ENCODE measurements at regions not wholly inside any gene's neighbourhood (a gene's known extent, or its start where the extent isn't known, plus 50 kb on each side); places are given as distances from the start of the nearest gene placed in this dataset.

DNA sequence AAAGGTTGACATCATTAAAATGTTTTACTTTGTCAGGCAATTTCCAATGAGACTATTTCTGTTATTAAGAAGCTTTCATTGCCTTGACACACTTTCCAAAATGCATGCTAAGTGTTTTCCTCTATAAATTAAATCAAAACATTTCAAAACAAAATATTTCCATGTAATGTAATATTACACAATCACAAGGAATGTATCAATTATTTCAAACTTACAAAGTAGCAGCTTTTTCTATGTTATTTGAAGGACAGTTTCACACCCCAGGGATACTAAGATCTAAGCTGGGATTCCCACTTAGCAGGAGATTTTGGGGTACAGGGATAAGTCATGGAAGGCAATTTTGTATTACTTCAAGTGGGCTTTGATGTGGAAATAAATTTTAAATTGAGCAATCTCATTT is 144.9 kb downstream of the FOXG1 start:
- no peak for ATAC-seq
- Mint-ChIP-seq H3K4me3 (no peak overlapping the region), H3K27ac (no peak overlapping the region)

GRCh38 chr14:28913056-28913455 is 146.5 kb downstream of the FOXG1 start:
- Mint-ChIP-seq H3K27ac (no peak overlapping the region), H3K4me1 (no peaks in the 10 kb centered on the region), H3K9me3 (no peaks in the 10 kb centered on the region)

More for the DNA sequence above, 144.9 kb downstream of the FOXG1 start:
- H3K36me3 Mint-ChIP-seq, result no peaks in the 10 kb centered on the region
- no peaks in the 10 kb centered on the region for H3K4me1 Mint-ChIP-seq
- H3K9me3 Mint-ChIP-seq, result no peaks in the 10 kb centered on the region
- no peaks in the 10 kb centered on the region for H3K27me3 Mint-ChIP-seq

DNA sequence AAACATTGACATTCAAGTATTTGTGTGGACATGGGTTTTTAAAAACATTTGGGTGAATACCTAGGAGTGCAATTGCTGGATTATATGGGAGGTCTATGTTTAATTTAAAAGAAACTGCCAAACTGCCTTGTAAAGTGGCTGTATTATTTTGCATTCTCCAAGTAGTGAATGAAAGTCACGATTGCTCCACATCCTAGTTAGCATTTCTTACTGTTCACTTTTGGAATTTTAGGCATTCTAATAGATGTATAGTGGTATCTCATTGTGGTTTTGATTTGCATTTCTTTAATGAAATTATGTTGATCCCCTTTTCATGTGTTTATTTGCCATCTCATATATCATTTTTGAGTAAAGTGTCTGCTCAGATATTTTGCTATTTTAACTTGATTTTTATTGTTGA is 159.5 kb downstream of the FOXG1 start:
- H3K36me3 Mint-ChIP-seq, result no peaks in the 10 kb centered on the region
- no peak for ATAC-seq
- no peak overlapping the region for H3K4me3 Mint-ChIP-seq
- no peaks in the 10 kb centered on the region for H3K4me1 Mint-ChIP-seq
- peaks cover 9% of the 10 kb centered on the region for H3K9me3 Mint-ChIP-seq
- no peaks in the 10 kb centered on the region for H3K27me3 Mint-ChIP-seq
- no peak overlapping the region for H3K27ac Mint-ChIP-seq

More at GRCh38 chr14:28913056-28913455, 146.5 kb downstream of the FOXG1 start:
- H3K27me3 Mint-ChIP-seq, result no peaks in the 10 kb centered on the region
- H3K36me3 Mint-ChIP-seq, result no peaks in the 10 kb centered on the region
- H3K4me3 Mint-ChIP-seq, result no peak overlapping the region
- ATAC-seq, result no peak

DNA sequence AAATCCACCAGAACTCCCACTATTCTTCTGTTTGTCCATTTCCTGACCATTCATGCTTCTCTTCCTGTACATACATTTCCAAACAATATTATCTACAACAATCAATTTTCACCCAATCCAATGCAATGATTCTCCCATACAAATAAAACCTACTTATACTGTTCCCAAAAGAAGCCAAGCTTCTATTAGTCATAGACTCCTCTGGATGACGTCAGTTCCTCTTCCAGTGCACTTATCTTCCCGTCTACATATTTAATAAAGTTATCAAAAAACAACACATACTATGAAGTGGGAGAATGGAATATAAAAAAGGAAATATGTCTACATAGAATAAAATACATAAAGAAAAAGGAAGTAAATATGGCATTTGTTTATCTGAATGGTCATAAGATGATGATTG is 165.4 kb downstream of the FOXG1 start:
- no peaks in the 10 kb centered on the region for H3K4me1 Mint-ChIP-seq
- H3K36me3 Mint-ChIP-seq, result no peaks in the 10 kb centered on the region
- H3K4me3 Mint-ChIP-seq, result no peak overlapping the region
- H3K27me3 Mint-ChIP-seq, result no peaks in the 10 kb centered on the region
- ATAC-seq, result no peak
- H3K27ac Mint-ChIP-seq, result no peak overlapping the region
- H3K9me3 Mint-ChIP-seq, result peaks cover 21% of the 10 kb centered on the region

- H3K36me3 Mint-ChIP-seq, result no peaks in the 10 kb centered on the region
- ATAC-seq, result no peak
- H3K4me1 Mint-ChIP-seq, result no peaks in the 10 kb centered on the region
- no peaks in the 10 kb centered on the region for H3K27me3 Mint-ChIP-seq
- no peak overlapping the region for H3K4me3 Mint-ChIP-seq
- no peak overlapping the region for H3K27ac Mint-ChIP-seq
- peaks cover 19% of the 10 kb centered on the region for H3K9me3 Mint-ChIP-seq
Observed at GRCh38 chr14:28936601-28937000, 170.0 kb downstream of the FOXG1 start.

DNA sequence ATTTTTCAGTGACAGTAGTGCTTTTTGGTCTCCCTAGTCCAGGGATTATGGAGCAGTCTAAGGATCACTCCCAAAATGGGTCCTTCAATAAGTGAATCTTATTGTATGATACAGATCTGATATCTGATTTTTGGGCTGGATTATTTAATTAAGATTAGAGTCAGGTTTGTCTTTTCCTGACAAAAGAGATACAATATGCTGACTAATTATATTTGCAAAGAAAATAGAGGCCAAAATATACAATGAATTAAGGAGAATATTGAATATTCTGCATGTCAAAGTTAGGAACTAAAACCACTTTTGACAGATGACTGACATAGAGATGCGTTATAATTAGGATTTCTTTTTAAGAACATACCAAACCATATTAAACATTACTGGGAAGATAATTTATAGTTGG is 175.2 kb downstream of the FOXG1 start:
- no peak overlapping the region for H3K27ac Mint-ChIP-seq
- H3K9me3 Mint-ChIP-seq, result peaks cover under 1% of the 10 kb centered on the region
- H3K27me3 Mint-ChIP-seq, result no peaks in the 10 kb centered on the region
- ATAC-seq, result no peak
- no peaks in the 10 kb centered on the region for H3K36me3 Mint-ChIP-seq
- H3K4me3 Mint-ChIP-seq, result no peak overlapping the region
- no peaks in the 10 kb centered on the region for H3K4me1 Mint-ChIP-seq

DNA sequence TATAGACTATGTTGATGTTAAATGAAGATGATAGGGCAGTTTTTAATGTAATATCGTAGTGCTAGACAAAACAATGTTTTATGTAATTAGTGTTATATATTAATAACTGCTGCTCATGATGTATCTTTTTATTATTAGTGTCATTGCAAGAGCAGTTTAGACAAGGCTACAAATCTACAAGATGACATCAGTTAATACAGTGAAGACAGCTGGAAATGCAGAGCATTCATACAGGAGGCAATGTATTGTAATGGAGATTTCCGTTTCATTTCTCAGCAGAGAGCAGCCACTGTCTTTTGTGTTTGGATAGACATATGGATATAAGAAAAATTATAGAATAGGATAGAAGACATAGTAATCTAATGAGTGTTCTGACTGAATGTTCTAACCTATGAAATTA is 178.0 kb downstream of the FOXG1 start:
- Mint-ChIP-seq H3K4me3 (no peak overlapping the region), H3K4me1 (no peaks in the 10 kb centered on the region), H3K27me3 (no peaks in the 10 kb centered on the region), H3K36me3 (no peaks in the 10 kb centered on the region), H3K9me3 (peaks cover 2% of the 10 kb centered on the region), H3K27ac (no peak overlapping the region)
- no peak for ATAC-seq

GRCh38 chr14:28946267-28946666 is 179.7 kb downstream of the FOXG1 start:
- Mint-ChIP-seq H3K4me3 (no peak overlapping the region), H3K27me3 (no peaks in the 10 kb centered on the region), H3K4me1 (no peaks in the 10 kb centered on the region), H3K27ac (no peak overlapping the region), H3K36me3 (no peaks in the 10 kb centered on the region), H3K9me3 (peaks cover 2% of the 10 kb centered on the region)
- ATAC-seq, result no peak

GRCh38 chr14:28949503-28949902 is 182.9 kb downstream of the FOXG1 start:
- H3K36me3 Mint-ChIP-seq, result no peaks in the 10 kb centered on the region
- H3K9me3 Mint-ChIP-seq, result peaks cover 6% of the 10 kb centered on the region
- no peak overlapping the region for H3K27ac Mint-ChIP-seq
- H3K4me1 Mint-ChIP-seq, result no peaks in the 10 kb centered on the region
- ATAC-seq, result no peak
- H3K4me3 Mint-ChIP-seq, result no peak overlapping the region
- H3K27me3 Mint-ChIP-seq, result no peaks in the 10 kb centered on the region

DNA sequence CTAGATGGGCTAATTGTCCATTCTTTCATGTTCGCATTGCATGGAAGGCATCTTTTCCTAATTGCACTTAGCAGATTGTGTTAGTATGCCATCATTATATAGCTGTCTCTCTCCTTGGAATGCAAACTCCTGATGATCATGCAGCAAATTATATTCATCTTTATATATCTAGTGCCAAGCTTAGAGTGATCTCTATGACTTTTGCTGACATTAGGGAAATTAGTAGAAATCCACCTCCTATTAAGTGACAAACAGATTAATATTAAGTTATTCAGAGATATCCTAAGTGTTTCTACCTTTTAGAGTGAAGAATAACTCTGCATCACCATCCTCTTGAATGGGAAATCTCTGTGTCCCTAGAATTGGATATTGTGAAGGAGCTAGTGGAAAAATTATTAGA is 185.6 kb downstream of the FOXG1 start:
- Mint-ChIP-seq H3K27ac (no peak overlapping the region), H3K27me3 (no peaks in the 10 kb centered on the region), H3K36me3 (no peaks in the 10 kb centered on the region), H3K4me3 (no peak overlapping the region), H3K4me1 (no peaks in the 10 kb centered on the region), H3K9me3 (peaks cover 6% of the 10 kb centered on the region)
- ATAC-seq, result no peak

DNA sequence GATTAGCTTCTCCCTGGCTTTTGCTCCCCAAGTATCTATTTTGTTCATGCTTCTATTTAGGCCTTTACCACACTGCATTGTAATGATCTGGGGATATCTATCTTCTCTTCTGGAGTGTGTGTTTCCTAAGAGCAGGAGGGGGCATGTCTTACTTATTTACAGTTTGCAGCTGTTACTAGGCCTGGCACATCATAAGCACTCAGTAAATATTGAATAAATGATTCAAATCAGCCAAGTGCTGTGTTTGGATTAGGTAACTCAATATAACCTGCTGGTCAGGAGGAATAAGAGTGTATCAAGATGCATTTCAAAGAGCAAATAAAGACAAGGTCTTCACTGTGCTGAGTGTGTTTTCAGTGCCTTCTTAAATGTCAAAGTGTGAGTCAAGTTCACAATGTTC is 186.1 kb downstream of the FOXG1 start:
- H3K36me3 Mint-ChIP-seq, result no peaks in the 10 kb centered on the region
- no peaks in the 10 kb centered on the region for H3K4me1 Mint-ChIP-seq
- H3K27ac Mint-ChIP-seq, result no peak overlapping the region
- peaks cover 6% of the 10 kb centered on the region for H3K9me3 Mint-ChIP-seq
- H3K27me3 Mint-ChIP-seq, result no peaks in the 10 kb centered on the region
- ATAC-seq, result no peak
- no peak overlapping the region for H3K4me3 Mint-ChIP-seq

DNA sequence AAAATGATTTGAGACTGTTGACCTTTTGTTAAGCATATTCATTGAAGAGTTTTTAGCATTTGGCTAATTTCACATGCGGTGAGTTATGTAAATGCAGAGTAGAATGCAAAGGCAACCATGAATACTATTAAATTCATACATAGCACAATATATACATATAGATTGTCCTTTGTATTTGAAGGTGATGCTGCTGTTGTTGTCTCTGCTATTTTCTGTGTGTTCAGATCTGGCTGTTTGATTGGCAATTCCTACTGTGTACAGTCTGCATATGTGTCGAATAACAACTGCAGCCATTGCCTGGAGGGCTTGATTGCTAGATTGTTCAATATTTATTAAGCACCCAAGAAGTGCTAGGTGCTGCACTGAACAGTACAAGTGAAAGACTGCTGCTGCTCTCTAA is 187.4 kb downstream of the FOXG1 start:
- Mint-ChIP-seq H3K4me3 (no peak overlapping the region), H3K4me1 (no peaks in the 10 kb centered on the region), H3K36me3 (no peaks in the 10 kb centered on the region), H3K27ac (no peak overlapping the region), H3K9me3 (peaks cover 10% of the 10 kb centered on the region), H3K27me3 (no peaks in the 10 kb centered on the region)
- ATAC-seq, result no peak

DNA sequence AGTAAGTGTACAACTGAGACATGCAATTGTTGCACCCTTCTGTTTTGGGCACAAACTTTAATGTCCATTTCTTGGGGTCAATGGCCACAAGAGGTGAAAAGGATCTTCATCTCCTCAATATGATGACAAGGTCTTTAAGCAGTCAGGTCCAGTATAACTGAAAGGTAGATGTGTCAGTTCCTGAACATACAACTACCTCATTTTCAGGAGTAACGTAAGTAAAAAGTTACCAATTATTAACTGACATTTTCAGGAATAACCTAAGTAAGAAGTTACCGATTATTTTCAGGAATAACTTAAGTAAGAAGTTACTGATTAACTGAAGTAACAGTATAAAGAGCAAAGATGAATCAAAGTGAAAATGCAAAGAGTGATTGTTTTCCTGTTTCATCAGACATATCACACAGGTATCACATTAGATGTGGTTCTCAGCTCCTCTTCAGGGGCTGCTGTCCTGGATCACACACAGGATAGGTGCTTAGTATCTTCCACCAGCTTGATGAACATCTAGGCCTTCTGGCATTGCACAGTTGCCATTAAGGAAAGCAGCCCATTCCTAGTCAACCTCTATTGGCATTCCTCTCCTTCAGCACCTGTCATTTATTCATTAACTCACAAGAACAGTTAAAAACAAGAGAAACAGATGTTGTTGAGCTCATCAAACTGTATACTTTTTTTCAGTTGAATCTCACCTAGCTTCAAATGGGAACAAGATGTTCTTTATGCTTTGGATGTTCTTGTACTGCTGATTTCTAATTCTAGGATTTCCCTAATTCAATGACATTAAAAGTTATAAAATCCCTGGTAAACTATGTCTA is 200.0 kb downstream of the FOXG1 start:
- H3K27me3 Mint-ChIP-seq, result no peaks in the 10 kb centered on the region
- ATAC-seq, result no peak

GRCh38 chr14:28975084-28975483 is 208.5 kb downstream of the FOXG1 start:
- Mint-ChIP-seq H3K4me1 (no peaks in the 10 kb centered on the region), H3K4me3 (no peak overlapping the region), H3K27ac (no peak overlapping the region), H3K36me3 (no peaks in the 10 kb centered on the region), H3K9me3 (no peaks in the 10 kb centered on the region), H3K27me3 (no peaks in the 10 kb centered on the region)
- no peak for ATAC-seq

More for the DNA sequence above, 200.0 kb downstream of the FOXG1 start:
- H3K9me3 Mint-ChIP-seq, result peaks cover 7% of the 10 kb centered on the region
- no peak overlapping the region for H3K27ac Mint-ChIP-seq
- no peaks in the 10 kb centered on the region for H3K36me3 Mint-ChIP-seq
- H3K4me1 Mint-ChIP-seq, result no peaks in the 10 kb centered on the region
- no peak overlapping the region for H3K4me3 Mint-ChIP-seq

DNA sequence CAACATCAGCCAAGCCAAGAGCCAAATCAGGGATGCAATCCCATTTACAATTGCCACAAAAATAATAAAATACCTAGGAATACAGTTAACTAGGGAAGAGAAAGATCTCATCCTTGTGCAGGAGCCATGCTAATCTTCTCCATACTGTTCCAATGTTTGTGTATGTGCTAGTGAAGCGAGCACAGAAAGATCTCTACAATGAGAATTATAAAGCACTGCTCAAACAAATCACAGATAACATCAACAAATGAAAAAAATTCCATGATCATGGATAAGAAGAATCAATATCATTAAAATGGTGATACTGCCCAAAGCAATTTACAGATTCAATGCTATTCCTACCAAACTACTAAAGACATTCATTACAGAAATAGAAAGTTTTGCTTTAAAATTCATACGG is 215.6 kb downstream of the FOXG1 start:
- Mint-ChIP-seq H3K27me3 (no peaks in the 10 kb centered on the region), H3K27ac (no peak overlapping the region), H3K9me3 (peaks cover 2% of the 10 kb centered on the region), H3K4me1 (no peaks in the 10 kb centered on the region), H3K36me3 (no peaks in the 10 kb centered on the region), H3K4me3 (no peak overlapping the region)
- ATAC-seq, result no peak

GRCh38 chr14:28983279-28983678 is 216.7 kb downstream of the FOXG1 start:
- Mint-ChIP-seq H3K27ac (no peak overlapping the region), H3K36me3 (no peaks in the 10 kb centered on the region), H3K9me3 (peaks cover 2% of the 10 kb centered on the region), H3K4me1 (no peaks in the 10 kb centered on the region), H3K27me3 (no peaks in the 10 kb centered on the region), H3K4me3 (no peak overlapping the region)
- ATAC-seq, result no peak
